SH-SY5Y (cell line): ENCODE measurements at regions not wholly inside any gene's neighbourhood (a gene's known extent, or its start where the extent isn't known, plus 50 kb on each side); places are given as distances from the start of the nearest gene placed in this dataset.

Source experiments
- GATA2 ChIP-seq: IDR thresholded peaks from 2 replicates; pipeline ENCODE4 v1.6.1; 2011; ENCODE audit warnings: mild to moderate bottlenecking, low read depth, low read length
- GATA3 ChIP-seq: IDR thresholded peaks from 2 replicates; pipeline ENCODE4 v1.6.1; 2011; ENCODE audit warnings: low read depth, mild to moderate bottlenecking, low read length, moderate library complexity

- TF ChIP-seq GATA2 (no peak), GATA3 (no peak)
Observed at GRCh38 chr6:126539022-126539421, 199.1 kb downstream of the CENPW start.

- no peak for TF ChIP-seq GATA3
- no peak for TF ChIP-seq GATA2
Observed at GRCh38 chr6:126540161-126540560, 200.2 kb downstream of the CENPW start.

- TF ChIP-seq GATA3, result no peak
- no peak for TF ChIP-seq GATA2
Observed at GRCh38 chr6:126541806-126542491, 202.0 kb downstream of the CENPW start.

- TF ChIP-seq GATA3 (no peak), GATA2 (no peak)
Observed at GRCh38 chr6:126546541-126547120, 206.7 kb downstream of the CENPW start.

GRCh38 chr6:126548300-126548699 lies 208.4 kb downstream of the CENPW start:
- TF ChIP-seq GATA2 (no peak), GATA3 (no peak)

- no peak for TF ChIP-seq GATA2
- TF ChIP-seq GATA3, result no peak
Observed at GRCh38 chr6:126550323-126550722, 210.4 kb downstream of the CENPW start.

- TF ChIP-seq GATA2 (no peak), GATA3 (no peak)
Observed at GRCh38 chr6:126551832-126552231, 211.9 kb downstream of the CENPW start.

GRCh38 chr6:126553854-126554253 lies 213.9 kb downstream of the CENPW start:
- TF ChIP-seq GATA2 (no peak), GATA3 (no peak)

GRCh38 chr6:126570507-126570906 lies 230.6 kb downstream of the CENPW start:
- TF ChIP-seq GATA2 (no peak), GATA3 (no peak)

- TF ChIP-seq GATA3 (no peak), GATA2 (no peak)
Observed at GRCh38 chr6:126574301-126574700, 234.4 kb downstream of the CENPW start.

GRCh38 chr6:126581316-126581715 lies 241.4 kb downstream of the CENPW start:
- TF ChIP-seq GATA2 (no peak), GATA3 (no peak)

- TF ChIP-seq GATA2, result no peak
- no peak for TF ChIP-seq GATA3
Observed at GRCh38 chr6:126600258-126600916, 260.5 kb downstream of the CENPW start.

GRCh38 chr6:126603410-126603809 lies 263.5 kb downstream of the CENPW start:
- no peak for TF ChIP-seq GATA2
- no peak for TF ChIP-seq GATA3

GRCh38 chr6:126605089-126605488 lies 265.2 kb downstream of the CENPW start:
- TF ChIP-seq GATA3 (no peak), GATA2 (no peak)

GRCh38 chr6:126607289-126607688 lies 267.4 kb downstream of the CENPW start:
- no peak for TF ChIP-seq GATA2
- no peak for TF ChIP-seq GATA3
